ENCODE measurements at regions not wholly inside any gene's neighbourhood (a gene's known extent, or its start where the extent isn't known, plus 50 kb on each side); places are given as distances from the start of the nearest gene placed in this dataset.
A peak's percentile ranks its signal among the peaks of the same experiment; 100 is the strongest.

DNA sequence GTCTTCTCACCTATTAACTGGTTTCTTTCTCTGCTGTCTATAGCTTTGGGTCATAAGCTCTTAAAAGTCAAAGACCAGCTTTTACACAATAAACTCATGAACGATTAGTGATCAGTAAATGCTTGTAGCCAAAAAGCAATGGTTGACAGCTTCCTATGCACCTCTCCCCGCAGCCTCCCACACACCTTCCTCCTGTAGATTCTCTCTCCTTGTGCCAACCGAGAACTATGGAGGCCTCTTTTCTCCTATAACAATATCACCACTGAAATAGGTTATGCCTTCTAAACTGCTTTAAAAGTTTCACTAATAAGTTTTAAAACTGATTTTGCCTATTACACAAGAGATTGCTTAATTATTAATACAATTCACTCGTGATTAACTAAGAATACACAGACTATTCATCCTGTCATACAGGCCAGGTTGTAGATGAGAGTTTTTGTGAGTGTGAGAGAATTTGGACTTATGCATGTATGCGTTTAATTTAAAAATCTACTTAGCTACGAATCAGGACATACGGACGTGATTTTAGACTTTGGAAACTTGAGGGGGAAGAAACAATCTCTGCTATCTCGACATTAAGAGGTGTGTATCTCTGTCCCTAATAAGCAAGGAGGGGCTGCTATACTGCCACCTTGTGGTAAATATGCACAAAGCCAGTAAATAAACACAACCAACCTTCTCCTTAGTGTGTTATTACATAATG is 229.1 kb upstream of the RBBP8 start:
- TF ChIP-seq, protein P1, sequence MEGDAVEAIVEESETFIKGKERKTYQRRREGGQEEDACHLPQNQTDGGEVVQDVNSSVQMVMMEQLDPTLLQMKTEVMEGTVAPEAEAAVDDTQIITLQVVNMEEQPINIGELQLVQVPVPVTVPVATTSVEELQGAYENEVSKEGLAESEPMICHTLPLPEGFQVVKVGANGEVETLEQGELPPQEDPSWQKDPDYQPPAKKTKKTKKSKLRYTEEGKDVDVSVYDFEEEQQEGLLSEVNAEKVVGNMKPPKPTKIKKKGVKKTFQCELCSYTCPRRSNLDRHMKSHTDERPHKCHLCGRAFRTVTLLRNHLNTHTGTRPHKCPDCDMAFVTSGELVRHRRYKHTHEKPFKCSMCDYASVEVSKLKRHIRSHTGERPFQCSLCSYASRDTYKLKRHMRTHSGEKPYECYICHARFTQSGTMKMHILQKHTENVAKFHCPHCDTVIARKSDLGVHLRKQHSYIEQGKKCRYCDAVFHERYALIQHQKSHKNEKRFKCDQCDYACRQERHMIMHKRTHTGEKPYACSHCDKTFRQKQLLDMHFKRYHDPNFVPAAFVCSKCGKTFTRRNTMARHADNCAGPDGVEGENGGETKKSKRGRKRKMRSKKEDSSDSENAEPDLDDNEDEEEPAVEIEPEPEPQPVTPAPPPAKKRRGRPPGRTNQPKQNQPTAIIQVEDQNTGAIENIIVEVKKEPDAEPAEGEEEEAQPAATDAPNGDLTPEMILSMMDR (IDR thresholded peaks at IDR 0.05; ENCODE audit: poor library complexity, severe bottlenecking): peak; percentile 72
- no peak for TF ChIP-seq MXI1 (conservative IDR thresholded peaks at IDR 0.05; ENCODE audit: poor library complexity, severe bottlenecking)
- TF ChIP-seq TAF1 (IDR thresholded peaks at IDR 0.05; ENCODE audit: low read depth): no peak
- no peak for TF ChIP-seq POLR2AphosphoS5 (IDR thresholded peaks at IDR 0.05)

All from neural cell (in vitro differentiated cells).